ENCODE measurements at regions not wholly inside any gene's neighbourhood (a gene's known extent, or its start where the extent isn't known, plus 50 kb on each side); places are given as distances from the start of the nearest gene placed in this dataset.

DNA sequence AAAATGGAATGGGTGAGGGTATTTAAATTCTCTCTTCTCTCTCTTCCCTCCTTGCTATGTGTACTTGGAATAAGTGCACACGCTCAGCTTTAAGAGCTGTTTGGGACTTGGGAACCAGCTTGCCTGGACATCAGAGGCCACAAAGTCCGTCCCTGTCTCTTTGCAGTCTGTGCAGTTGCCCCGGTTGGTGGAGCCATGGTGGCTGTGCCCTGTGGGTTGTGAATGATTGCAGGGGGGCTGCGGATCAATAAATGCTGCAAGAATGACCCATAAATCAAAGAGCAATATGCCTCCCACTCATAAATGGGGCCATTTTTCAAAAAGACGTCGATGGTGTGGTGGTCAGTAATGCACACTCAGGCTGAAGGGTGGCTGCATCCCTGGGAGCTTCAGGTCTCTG, 135.1 kb upstream of the CST7 start (continued):
- no peak for TF ChIP-seq ZNF580 (tag by site-specific recombination; IDR thresholded peaks at IDR 0.05)

DNA sequence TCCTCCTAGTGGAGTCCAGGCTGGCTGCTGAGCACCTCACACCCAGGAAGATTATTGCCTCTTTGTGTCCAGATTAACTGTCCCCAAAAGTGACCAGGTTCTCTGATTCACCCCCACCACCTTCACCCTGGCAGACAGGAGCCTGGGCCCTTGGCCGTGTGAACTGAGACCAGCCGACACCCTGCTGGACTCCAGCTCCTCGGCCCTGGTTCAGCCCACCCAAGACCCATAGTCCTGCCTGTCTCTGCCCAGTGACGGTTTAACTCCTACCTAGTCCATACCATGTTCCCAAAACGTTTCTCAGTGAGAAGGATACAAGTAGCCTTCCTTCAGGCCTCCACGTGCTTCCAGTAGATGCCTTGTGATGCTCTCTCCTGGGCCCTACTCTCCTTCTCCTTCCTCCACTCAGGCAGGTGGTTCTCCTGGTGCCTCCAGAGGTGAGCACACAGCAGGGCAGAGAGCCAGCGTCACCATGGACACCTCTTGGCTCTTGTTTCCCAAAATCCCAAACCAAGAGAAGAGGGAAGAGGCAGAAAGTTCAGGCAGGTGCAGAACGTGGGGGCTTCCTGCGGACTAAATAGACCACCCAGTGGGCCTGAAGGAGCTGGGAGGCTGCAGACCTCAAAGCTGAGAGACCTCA, 134.4 kb upstream of the CST7 start:
- Histone ChIP-seq H3K36me3 (ENCODE audit: control insufficient read depth in 2 of 2, insufficient read depth in 1 of 2, low read length in 2 of 2) (no peaks in the 10 kb centered on the region), H3K4me3 (ENCODE audit: low read depth, low read length) (no peak overlapping the region), H3K4me1 (ENCODE audit: control insufficient read depth, insufficient read depth, low read length) (no peaks in the 10 kb centered on the region), H3K9me3 (ENCODE audit: control insufficient read depth, insufficient read depth, low read depth, low read length) (no peaks in the 10 kb centered on the region), H3K27ac (ENCODE audit: extremely low read depth, low read depth, low read length) (no peak overlapping the region)
- ChIA-PET POLR2A (no interaction called here), CTCF (no interaction called here)
- TF ChIP-seq ZNF23 (tag by site-specific recombination; IDR thresholded peaks at IDR 0.05; ENCODE audit: borderline replicate concordance) (no peak), ZNF362 (tag by site-specific recombination; IDR thresholded peaks at IDR 0.05) (no peak), ZBTB1 (tag by site-specific recombination; IDR thresholded peaks at IDR 0.05) (no peak), ZBTB7A (tag by site-specific recombination; IDR thresholded peaks at IDR 0.05; ENCODE audit: low read depth) (no peak), ZNF513 (tag by site-specific recombination; IDR thresholded peaks at IDR 0.05) (no peak), ZNF214 (tag by site-specific recombination; IDR thresholded peaks at IDR 0.05; ENCODE audit: borderline replicate concordance) (no peak), ZNF677 (tag by site-specific recombination; IDR thresholded peaks at IDR 0.05) (no peak)

DNA sequence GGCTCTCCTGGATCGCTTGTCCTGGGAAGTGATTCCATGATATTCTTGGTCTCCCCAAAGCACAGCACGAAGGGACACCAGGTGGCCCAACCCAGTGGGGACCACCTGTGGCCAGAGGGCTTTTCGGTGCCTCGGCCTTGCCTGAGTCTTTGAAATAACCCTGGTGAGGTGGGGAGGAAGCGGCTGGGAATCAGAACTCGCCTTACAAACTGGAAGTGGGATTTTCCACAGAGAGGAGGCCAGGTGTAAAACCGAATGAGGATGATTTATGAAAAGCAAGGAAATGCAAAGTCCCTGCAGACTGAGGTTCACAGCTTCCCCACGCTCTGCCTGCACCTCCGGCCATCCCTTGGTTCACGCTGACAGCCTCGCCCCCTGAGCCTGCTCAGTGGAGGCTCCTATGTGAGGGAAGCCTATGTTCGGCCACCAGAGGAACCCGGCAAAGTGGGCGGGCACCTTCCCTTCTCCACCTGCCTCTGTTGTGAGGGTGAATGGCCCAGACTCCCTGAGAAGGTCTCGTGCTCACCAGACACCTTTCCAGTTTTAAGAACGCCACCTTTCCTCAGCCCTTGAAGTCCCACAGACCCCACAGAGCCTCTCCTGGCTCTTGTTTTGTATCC, 133.8 kb upstream of the CST7 start:
- TF ChIP-seq ZNF626 (tag by site-specific recombination; IDR thresholded peaks at IDR 0.05) (no peak), ZNF280C (tag by site-specific recombination; IDR thresholded peaks at IDR 0.05) (no peak), ZNF514 (tag by site-specific recombination; IDR thresholded peaks at IDR 0.05) (no peak), ZNF2 (tag by site-specific recombination; IDR thresholded peaks at IDR 0.05) (no peak), ZBTB6 (tag by site-specific recombination; IDR thresholded peaks at IDR 0.05) (no peak), GFI1B (tag by site-specific recombination; IDR thresholded peaks at IDR 0.05) (no peak), ZNF670 (tag by site-specific recombination; IDR thresholded peaks at IDR 0.05; ENCODE audit: low read depth) (no peak), HOXC10 (CRISPR knock-in tag; IDR thresholded peaks at IDR 0.05) (no peak), ZNF776 (tag by site-specific recombination; IDR thresholded peaks at IDR 0.05; ENCODE audit: borderline replicate concordance) (no peak), ZSCAN23 (tag by site-specific recombination; IDR thresholded peaks at IDR 0.05) (no peak), REPIN1 (tag by site-specific recombination; IDR thresholded peaks at IDR 0.05; ENCODE audit: low read depth) (no peak)
- TF ChIP-seq, protein P1, sequence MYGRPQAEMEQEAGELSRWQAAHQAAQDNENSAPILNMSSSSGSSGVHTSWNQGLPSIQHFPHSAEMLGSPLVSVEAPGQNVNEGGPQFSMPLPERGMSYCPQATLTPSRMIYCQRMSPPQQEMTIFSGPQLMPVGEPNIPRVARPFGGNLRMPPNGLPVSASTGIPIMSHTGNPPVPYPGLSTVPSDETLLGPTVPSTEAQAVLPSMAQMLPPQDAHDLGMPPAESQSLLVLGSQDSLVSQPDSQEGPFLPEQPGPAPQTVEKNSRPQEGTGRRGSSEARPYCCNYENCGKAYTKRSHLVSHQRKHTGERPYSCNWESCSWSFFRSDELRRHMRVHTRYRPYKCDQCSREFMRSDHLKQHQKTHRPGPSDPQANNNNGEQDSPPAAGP (tag by site-specific recombination; IDR thresholded peaks at IDR 0.05) = no peak
- TF ChIP-seq, protein P2, sequence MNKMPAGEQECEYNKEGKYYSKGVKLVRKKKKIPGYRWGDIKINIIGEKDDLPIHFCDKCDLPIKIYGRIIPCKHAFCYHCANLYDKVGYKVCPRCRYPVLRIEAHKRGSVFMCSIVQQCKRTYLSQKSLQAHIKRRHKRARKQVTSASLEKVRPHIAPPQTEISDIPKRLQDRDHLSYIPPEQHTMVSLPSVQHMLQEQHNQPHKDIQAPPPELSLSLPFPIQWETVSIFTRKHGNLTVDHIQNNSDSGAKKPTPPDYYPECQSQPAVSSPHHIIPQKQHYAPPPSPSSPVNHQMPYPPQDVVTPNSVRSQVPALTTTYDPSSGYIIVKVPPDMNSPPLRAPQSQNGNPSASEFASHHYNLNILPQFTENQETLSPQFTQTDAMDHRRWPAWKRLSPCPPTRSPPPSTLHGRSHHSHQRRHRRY (tag by site-specific recombination; IDR thresholded peaks at IDR 0.05) = no peak
- TF ChIP-seq, protein P3, sequence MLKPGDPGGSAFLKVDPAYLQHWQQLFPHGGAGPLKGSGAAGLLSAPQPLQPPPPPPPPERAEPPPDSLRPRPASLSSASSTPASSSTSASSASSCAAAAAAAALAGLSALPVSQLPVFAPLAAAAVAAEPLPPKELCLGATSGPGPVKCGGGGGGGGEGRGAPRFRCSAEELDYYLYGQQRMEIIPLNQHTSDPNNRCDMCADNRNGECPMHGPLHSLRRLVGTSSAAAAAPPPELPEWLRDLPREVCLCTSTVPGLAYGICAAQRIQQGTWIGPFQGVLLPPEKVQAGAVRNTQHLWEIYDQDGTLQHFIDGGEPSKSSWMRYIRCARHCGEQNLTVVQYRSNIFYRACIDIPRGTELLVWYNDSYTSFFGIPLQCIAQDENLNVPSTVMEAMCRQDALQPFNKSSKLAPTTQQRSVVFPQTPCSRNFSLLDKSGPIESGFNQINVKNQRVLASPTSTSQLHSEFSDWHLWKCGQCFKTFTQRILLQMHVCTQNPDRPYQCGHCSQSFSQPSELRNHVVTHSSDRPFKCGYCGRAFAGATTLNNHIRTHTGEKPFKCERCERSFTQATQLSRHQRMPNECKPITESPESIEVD (tag by site-specific recombination; IDR thresholded peaks at IDR 0.05) = no peak
- ChIA-PET POLR2A (no interaction called here), CTCF (interaction anchor here (0.6 kb wide), 1 partner anchor 648 kb away, joined by 3 read pairs; no protein-coding TSS in a partner anchor)
- H3K4me1 ChIP-seq (ENCODE audit: control insufficient read depth, insufficient read depth, low read length) = no peaks in the 10 kb centered on the region
- H3K9me3 ChIP-seq (ENCODE audit: control insufficient read depth, insufficient read depth, low read depth, low read length) = no peaks in the 10 kb centered on the region
- no peak overlapping the region for H3K4me3 ChIP-seq (ENCODE audit: low read depth, low read length)
- H3K27ac ChIP-seq (ENCODE audit: extremely low read depth, low read depth, low read length) = no peak overlapping the region
- no peaks in the 10 kb centered on the region for H3K36me3 ChIP-seq (ENCODE audit: control insufficient read depth in 2 of 2, insufficient read depth in 1 of 2, low read length in 2 of 2)
